HepG2 (cell line): ENCODE measurements at regions not wholly inside any gene's neighbourhood (a gene's known extent, or its start where the extent isn't known, plus 50 kb on each side); places are given as distances from the start of the nearest gene placed in this dataset.

Experiments used
- HOXA5 ChIP-seq: sonication (generic); formaldehyde crosslinking; IDR thresholded peaks from 2 replicates; pipeline ENCODE4 v1.4.0; 2020; ENCODE audit warnings: missing genetic modification reagents
- IRF1 ChIP-seq: sonication (generic); formaldehyde crosslinking; IDR thresholded peaks from 2 replicates; pipeline ENCODE4 v1.4.0; 2020; ENCODE audit warnings: low read depth, mild to moderate bottlenecking, missing genetic modification reagents
- MIER3 ChIP-seq: IDR thresholded peaks from 2 replicates; pipeline ENCODE4 v1.6.1; 2016; ENCODE audit warnings: missing compliant biosample characterization, borderline replicate concordance
- RBAK ChIP-seq: sonication (generic); formaldehyde crosslinking; IDR thresholded peaks from 2 replicates; pipeline ENCODE4 v1.5.1; 2020; ENCODE audit warnings: mild to moderate bottlenecking, missing genetic modification reagents
- RNF2 ChIP-seq: fragments of 450-650 bp; conservative IDR thresholded peaks from 2 replicates; pipeline ENCODE4 v1.6.1; 2016; ENCODE audit warnings: low read depth
- TAF1 ChIP-seq: sonication (generic); formaldehyde crosslinking; IDR thresholded peaks from 2 replicates; pipeline ENCODE4 v1.4.0; 2020; ENCODE audit warnings: missing genetic modification reagents
- TBX2 ChIP-seq: sonication (generic); formaldehyde crosslinking; IDR thresholded peaks from 2 replicates; pipeline ENCODE4 v1.5.0; 2020; ENCODE audit warnings: missing genetic modification reagents, mild to moderate bottlenecking, borderline replicate concordance
- ZBTB14 ChIP-seq: sonication (generic); formaldehyde crosslinking; IDR thresholded peaks from 2 replicates; pipeline ENCODE4 v1.4.0; 2020; ENCODE audit warnings: missing genetic modification reagents
- ZGPAT ChIP-seq: IDR thresholded peaks from 2 replicates; pipeline ENCODE4 v1.6.1; 2016; ENCODE audit warnings: mild to moderate bottlenecking
- ZNF563 ChIP-seq: sonication (generic); formaldehyde crosslinking; IDR thresholded peaks from 2 replicates; pipeline ENCODE4 v1.8.0; 2022; ENCODE audit warnings: mild to moderate bottlenecking, moderate library complexity, missing genetic modification reagents
- ZNF720 ChIP-seq: sonication (generic); formaldehyde crosslinking; IDR thresholded peaks from 2 replicates; pipeline ENCODE4 v1.4.0; 2020; ENCODE audit warnings: missing genetic modification reagents
- TF ChIP-seq, protein P1 (sequence below): sonication (generic); formaldehyde crosslinking; conservative IDR thresholded peaks from 2 replicates; pipeline ENCODE4 v1.4.0; 2020; ENCODE audit warnings: mild to moderate bottlenecking, missing genetic modification reagents, moderate library complexity
- TF ChIP-seq, protein P2 (sequence below): sonication (generic); formaldehyde crosslinking; IDR thresholded peaks from 2 replicates; pipeline ENCODE4 v1.4.0; 2020; ENCODE audit warnings: missing genetic modification reagents, borderline replicate concordance
- TF ChIP-seq, protein P3 (sequence below): sonication (generic); formaldehyde crosslinking; IDR thresholded peaks from 2 replicates; pipeline ENCODE4 v1.9.0; 2021; ENCODE audit warnings: missing genetic modification reagents, mild to moderate bottlenecking, borderline replicate concordance

DNA sequence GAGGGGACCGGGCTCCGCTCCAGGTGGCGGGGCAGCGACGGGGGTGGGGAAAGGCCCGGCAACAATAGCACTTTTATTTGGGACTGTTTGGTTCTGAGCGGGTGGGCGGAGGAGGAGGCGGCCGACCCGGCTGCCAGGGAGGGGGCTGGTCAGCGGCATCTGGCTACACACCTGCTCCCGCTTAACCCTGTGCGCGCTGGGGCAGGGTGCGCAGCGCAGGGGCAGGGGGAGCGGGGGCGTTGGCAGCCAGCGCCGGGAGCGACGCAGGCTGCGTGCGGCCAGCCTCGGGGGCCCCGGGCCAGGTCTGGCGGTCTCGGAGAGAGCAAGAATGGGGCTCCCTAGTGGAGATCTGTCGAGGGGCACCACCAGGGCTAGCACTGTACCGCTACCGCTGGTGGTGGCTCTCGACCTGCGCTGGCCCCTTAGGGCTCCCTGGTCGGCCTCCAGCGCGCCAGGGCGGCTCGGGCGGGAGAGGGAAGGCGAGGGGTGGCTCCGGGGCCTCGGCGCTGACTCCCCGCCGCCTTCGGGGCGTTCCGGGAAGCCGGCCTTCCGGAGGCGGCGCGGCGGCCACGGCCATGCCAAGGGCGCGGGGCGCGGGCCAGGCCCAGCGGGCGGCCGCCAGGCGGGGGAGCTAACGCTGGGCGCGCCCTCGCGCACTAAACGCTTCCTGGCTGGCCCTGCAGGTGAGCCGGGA, 92.4 kb downstream of the NCR2 start (continued):
- TF ChIP-seq, protein P1, sequence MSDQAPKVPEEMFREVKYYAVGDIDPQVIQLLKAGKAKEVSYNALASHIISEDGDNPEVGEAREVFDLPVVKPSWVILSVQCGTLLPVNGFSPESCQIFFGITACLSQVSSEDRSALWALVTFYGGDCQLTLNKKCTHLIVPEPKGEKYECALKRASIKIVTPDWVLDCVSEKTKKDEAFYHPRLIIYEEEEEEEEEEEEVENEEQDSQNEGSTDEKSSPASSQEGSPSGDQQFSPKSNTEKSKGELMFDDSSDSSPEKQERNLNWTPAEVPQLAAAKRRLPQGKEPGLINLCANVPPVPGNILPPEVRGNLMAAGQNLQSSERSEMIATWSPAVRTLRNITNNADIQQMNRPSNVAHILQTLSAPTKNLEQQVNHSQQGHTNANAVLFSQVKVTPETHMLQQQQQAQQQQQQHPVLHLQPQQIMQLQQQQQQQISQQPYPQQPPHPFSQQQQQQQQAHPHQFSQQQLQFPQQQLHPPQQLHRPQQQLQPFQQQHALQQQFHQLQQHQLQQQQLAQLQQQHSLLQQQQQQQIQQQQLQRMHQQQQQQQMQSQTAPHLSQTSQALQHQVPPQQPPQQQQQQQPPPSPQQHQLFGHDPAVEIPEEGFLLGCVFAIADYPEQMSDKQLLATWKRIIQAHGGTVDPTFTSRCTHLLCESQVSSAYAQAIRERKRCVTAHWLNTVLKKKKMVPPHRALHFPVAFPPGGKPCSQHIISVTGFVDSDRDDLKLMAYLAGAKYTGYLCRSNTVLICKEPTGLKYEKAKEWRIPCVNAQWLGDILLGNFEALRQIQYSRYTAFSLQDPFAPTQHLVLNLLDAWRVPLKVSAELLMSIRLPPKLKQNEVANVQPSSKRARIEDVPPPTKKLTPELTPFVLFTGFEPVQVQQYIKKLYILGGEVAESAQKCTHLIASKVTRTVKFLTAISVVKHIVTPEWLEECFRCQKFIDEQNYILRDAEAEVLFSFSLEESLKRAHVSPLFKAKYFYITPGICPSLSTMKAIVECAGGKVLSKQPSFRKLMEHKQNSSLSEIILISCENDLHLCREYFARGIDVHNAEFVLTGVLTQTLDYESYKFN (CRISPR knock-in tag): no peak; the same call in 1 of the 2 replicates
- TF ChIP-seq, protein P2, sequence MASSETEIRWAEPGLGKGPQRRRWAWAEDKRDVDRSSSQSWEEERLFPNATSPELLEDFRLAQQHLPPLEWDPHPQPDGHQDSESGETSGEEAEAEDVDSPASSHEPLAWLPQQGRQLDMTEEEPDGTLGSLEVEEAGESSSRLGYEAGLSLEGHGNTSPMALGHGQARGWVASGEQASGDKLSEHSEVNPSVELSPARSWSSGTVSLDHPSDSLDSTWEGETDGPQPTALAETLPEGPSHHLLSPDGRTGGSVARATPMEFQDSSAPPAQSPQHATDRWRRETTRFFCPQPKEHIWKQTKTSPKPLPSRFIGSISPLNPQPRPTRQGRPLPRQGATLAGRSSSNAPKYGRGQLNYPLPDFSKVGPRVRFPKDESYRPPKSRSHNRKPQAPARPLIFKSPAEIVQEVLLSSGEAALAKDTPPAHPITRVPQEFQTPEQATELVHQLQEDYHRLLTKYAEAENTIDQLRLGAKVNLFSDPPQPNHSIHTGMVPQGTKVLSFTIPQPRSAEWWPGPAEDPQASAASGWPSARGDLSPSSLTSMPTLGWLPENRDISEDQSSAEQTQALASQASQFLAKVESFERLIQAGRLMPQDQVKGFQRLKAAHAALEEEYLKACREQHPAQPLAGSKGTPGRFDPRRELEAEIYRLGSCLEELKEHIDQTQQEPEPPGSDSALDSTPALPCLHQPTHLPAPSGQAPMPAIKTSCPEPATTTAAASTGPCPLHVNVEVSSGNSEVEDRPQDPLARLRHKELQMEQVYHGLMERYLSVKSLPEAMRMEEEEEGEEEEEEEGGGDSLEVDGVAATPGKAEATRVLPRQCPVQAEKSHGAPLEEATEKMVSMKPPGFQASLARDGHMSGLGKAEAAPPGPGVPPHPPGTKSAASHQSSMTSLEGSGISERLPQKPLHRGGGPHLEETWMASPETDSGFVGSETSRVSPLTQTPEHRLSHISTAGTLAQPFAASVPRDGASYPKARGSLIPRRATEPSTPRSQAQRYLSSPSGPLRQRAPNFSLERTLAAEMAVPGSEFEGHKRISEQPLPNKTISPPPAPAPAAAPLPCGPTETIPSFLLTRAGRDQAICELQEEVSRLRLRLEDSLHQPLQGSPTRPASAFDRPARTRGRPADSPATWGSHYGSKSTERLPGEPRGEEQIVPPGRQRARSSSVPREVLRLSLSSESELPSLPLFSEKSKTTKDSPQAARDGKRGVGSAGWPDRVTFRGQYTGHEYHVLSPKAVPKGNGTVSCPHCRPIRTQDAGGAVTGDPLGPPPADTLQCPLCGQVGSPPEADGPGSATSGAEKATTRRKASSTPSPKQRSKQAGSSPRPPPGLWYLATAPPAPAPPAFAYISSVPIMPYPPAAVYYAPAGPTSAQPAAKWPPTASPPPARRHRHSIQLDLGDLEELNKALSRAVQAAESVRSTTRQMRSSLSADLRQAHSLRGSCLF: no peak
- TF ChIP-seq RNF2 (peak; percentile 40; the same call in 1 of the 2 replicates), ZNF563 (CRISPR knock-in tag) (peak; percentile 24; the same call in 1 of the 2 replicates), ZGPAT (CRISPR knock-in tag) (no peak), MIER3 (CRISPR knock-in tag) (no peak), ZNF720 (no peak), TBX2 (CRISPR knock-in tag) (peak; percentile 55; the same call in 1 of the 2 replicates), RBAK (CRISPR knock-in tag) (no peak), ZBTB14 (CRISPR knock-in tag) (peak; percentile 51), IRF1 (CRISPR knock-in tag) (no peak), TAF1 (CRISPR knock-in tag) (peak; percentile 19; the same call in 1 of the 2 replicates), HOXA5 (peak; percentile 28; the same call in 1 of the 2 replicates)
- TF ChIP-seq, protein P3, sequence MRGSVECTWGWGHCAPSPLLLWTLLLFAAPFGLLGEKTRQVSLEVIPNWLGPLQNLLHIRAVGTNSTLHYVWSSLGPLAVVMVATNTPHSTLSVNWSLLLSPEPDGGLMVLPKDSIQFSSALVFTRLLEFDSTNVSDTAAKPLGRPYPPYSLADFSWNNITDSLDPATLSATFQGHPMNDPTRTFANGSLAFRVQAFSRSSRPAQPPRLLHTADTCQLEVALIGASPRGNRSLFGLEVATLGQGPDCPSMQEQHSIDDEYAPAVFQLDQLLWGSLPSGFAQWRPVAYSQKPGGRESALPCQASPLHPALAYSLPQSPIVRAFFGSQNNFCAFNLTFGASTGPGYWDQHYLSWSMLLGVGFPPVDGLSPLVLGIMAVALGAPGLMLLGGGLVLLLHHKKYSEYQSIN (CRISPR knock-in tag): no peak
